ENCODE measurements at regions not wholly inside any gene's neighbourhood (a gene's known extent, or its start where the extent isn't known, plus 50 kb on each side); places are given as distances from the start of the nearest gene placed in this dataset.

- TF ChIP-seq ZNF462 (CRISPR knock-in tag; IDR thresholded peaks at IDR 0.05), result no peak
- no peak for TF ChIP-seq STAT1 (IDR thresholded peaks at IDR 0.05; ENCODE audit: unreplicated experiment)
- no peak for TF ChIP-seq ETS1 (IDR thresholded peaks at IDR 0.05)
- TF ChIP-seq NANOG (IDR thresholded peaks at IDR 0.05; ENCODE audit: borderline replicate concordance), result no peak
- TF ChIP-seq CREB1 (CRISPR knock-in tag; IDR thresholded peaks at IDR 0.05; ENCODE audit: low read depth), result no peak
- TF ChIP-seq ZNF331 (CRISPR knock-in tag; IDR thresholded peaks at IDR 0.05; ENCODE audit: low read depth), result no peak
- no peak for TF ChIP-seq EZH2 (IDR thresholded peaks at IDR 0.05; ENCODE audit: low read depth, unreplicated experiment)
Observed at GRCh38 chr9:13508681-13509080, 229.2 kb upstream of the MPDZ start (continued).

GRCh38 chr9:13508086-13508485 lies 228.6 kb upstream of the MPDZ start:
- H3K27me3 Mint-ChIP-seq (ENCODE audit: insufficient read depth, low read depth, poor library complexity), result no peaks in the 10 kb centered on the region
- peaks cover 5% of the 10 kb centered on the region; the same call in 2 of the 3 replicates for H3K36me3 Mint-ChIP-seq (ENCODE audit: low read depth)
- no peak for TF ChIP-seq REST (IDR thresholded peaks at IDR 0.05; ENCODE audit: unreplicated experiment)
- TF ChIP-seq ZNF331 (CRISPR knock-in tag; IDR thresholded peaks at IDR 0.05; ENCODE audit: low read depth), result no peak
- no peaks in the 10 kb centered on the region for H3K79me2 ChIP-seq (replicated peaks; ENCODE audit: insufficient read depth)
- no peak overlapping the region for H3K27ac ChIP-seq (ENCODE audit: low read depth)
- ATAC-seq (no peak), DNase-seq (ENCODE audit: low spot score) (no peak)
- no peaks in the 10 kb centered on the region for H3K27me3 ChIP-seq (ENCODE audit: insufficient read depth)
- peak overlapping the region; percentile 57 for H2AFZ ChIP-seq
- H3K4me3 Mint-ChIP-seq, result no peak overlapping the region
- no peaks in the 10 kb centered on the region for H3K36me3 ChIP-seq (ENCODE audit: insufficient read depth)
- no peaks in the 10 kb centered on the region for H3F3A ChIP-seq (replicated peaks; ENCODE audit: low read depth)
- no peak overlapping the region for H3K4me2 ChIP-seq
- peaks cover 7% of the 10 kb centered on the region for H3K4me1 ChIP-seq (ENCODE audit: insufficient read depth)
- no peaks in the 10 kb centered on the region; the same call in 2 of the 3 replicates for H3K9me3 Mint-ChIP-seq
- no peak overlapping the region for H3K27ac Mint-ChIP-seq
- peaks cover 14% of the 10 kb centered on the region for H3K4me1 Mint-ChIP-seq
- no peaks in the 10 kb centered on the region for H4K20me1 ChIP-seq (replicated peaks; ENCODE audit: insufficient read depth)
- H3K9me2 ChIP-seq (ENCODE audit: insufficient read depth), result no peaks in the 10 kb centered on the region
- H3K4me3 ChIP-seq, result no peak overlapping the region

All from GM23338 (cell line).